Epithelial cell of proximal tubule (primary cell): ENCODE measurements at regions not wholly inside any gene's neighbourhood (a gene's known extent, or its start where the extent isn't known, plus 50 kb on each side); places are given as distances from the start of the nearest gene placed in this dataset.

Experiments used
- DNase-seq: peaks from one replicate; pipeline ENCODE4 v3.0.0-alpha.2; 2011; ENCODE audit warnings: low read depth
- H3K4me3 ChIP-seq: 2 replicates; pipeline ENCODE4 v1.5.1; 2011; ENCODE audit warnings: low read depth, mild to moderate bottlenecking, low read length
- CTCF ChIP-seq: conservative IDR thresholded peaks from 2 replicates; pipeline ENCODE4 v1.5.1; 2012; ENCODE audit warnings: low read depth, mild to moderate bottlenecking, low read length

DNA sequence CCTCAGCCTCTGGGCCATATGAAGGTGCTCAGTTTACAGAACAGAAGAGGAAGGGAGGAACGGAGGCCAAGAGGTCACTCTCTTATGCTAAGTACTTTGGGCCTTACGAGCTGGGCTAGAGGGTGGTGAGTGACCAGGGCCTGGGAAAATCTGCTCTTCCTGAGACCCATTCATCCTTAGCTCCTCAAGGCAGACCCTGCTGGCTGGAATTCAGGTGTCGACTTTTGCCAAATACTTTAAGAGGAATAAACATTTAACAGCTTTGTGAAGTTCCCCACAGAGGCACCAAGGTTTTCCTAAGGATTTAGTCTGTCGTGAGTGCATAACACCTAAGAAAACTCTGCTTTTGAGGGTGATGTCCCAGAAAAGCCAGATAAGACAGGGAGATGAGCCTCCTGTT, 129.7 kb upstream of the SIX2 start:
- no peak for TF ChIP-seq CTCF
- DNase-seq = no peak
- no peak overlapping the region for H3K4me3 ChIP-seq

DNA sequence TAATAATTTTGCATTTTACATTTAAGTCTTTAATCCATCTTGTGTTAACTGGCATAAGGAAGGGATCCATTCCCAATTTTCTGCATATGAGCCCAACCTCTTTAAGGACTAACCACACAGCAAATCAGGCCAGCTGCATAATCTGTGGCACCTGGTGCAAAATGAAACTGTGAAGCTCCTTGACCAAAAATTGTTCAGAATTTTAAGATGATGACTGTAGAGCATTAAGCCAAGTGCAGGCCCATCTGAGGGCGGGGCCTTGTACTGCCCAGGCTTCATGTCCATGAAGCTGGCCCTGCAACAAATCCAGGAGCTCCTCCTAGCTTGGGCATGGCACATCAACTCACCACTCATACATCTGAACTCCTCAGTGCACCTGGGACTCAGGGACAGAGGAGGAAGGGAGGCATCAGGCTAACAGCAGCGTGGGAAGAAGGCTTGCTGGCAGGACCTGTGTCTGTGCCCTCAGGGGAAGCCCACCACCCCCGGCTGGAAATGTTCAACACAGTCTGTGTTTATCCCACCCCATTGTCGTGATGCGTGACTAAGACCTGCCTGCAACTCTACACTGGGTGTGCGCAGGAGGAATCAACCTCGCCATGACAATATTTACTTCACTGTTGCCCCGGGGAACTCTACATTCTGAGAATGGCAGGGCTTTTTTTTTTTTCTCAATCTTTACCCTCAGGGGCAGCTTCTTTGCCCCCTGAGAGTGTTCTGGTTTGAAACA, 128.9 kb upstream of the SIX2 start:
- no peak overlapping the region for H3K4me3 ChIP-seq
- DNase-seq = no peak
- TF ChIP-seq CTCF = no peak

- no peak for TF ChIP-seq CTCF
- no peak overlapping the region for H3K4me3 ChIP-seq
- no peak for DNase-seq
Observed at GRCh38 chr2:45134726-45135125, 125.5 kb upstream of the SIX2 start.

DNA sequence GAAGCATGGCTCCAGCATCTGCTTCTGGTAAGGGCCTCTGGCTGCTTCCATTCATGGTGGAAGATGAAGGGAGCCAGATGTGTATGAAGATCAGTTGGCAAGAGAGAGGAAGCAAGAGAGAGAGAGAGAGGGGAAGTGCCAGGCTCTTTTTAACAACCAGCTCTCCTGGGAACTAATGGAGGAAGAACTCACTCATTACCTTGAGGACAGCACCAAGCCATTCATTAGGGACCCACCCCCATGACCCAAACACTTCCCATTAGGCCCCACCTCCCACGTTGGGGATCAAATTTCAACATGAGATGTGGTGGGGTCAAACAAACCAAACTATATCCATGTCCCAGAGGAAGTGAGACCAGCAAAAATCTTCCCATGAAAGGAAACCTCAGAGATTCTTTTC, 124.8 kb upstream of the SIX2 start:
- no peak overlapping the region for H3K4me3 ChIP-seq
- TF ChIP-seq CTCF = no peak
- DNase-seq = no peak

- no peak overlapping the region for H3K4me3 ChIP-seq
- DNase-seq = no peak
- TF ChIP-seq CTCF = no peak
Observed at GRCh38 chr2:45132551-45132950, 123.3 kb upstream of the SIX2 start.

DNA sequence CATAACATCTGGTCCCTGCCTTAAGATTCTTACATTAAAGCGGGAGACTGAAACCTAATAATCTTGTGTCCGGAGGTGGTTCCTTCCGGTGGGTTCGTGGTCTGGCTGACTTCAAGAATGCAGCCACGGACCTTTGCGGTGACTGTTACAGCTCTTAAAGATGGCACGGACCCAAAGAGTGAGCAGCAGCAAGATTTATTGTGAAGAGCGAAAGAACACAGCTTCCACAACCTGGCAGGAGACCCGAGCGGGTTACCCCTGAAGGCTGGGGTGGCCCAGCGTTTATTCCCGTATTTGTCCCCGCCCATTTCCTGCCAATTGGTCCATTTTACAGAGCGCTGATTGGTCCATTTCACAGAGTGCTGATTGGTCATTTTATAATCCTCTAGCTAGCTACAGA, 122.3 kb upstream of the SIX2 start:
- DNase-seq = no peak
- no peak for TF ChIP-seq CTCF
- H3K4me3 ChIP-seq = no peak overlapping the region

- DNase-seq = no peak
- no peak overlapping the region for H3K4me3 ChIP-seq
- no peak for TF ChIP-seq CTCF
Observed at GRCh38 chr2:45130736-45131135, 121.5 kb upstream of the SIX2 start.
